Mesothelial cell of epicardium (in vitro differentiated cells): ENCODE measurements at regions not wholly inside any gene's neighbourhood (a gene's known extent, or its start where the extent isn't known, plus 50 kb on each side); places are given as distances from the start of the nearest gene placed in this dataset.

Experiments used
- DNase-seq, 2 experiments: peaks; one replicate each; pipeline ENCODE4 v3.0.0; 2021; ENCODE audit warnings: low spot score in 2 of 2; ENCODE audit not compliant: unreplicated experiment in 2 of 2
- H3K27ac Mint-ChIP-seq: 2 replicates; pipeline ENCODE4 v1.8.0; 2021; ENCODE audit warnings: mixed read lengths
- H3K27me3 Mint-ChIP-seq: 2 replicates; pipeline ENCODE4 v1.8.0; 2021; ENCODE audit warnings: low read depth, mixed read lengths
- H3K36me3 Mint-ChIP-seq: 2 replicates; pipeline ENCODE4 v1.8.0; 2021; ENCODE audit warnings: mixed read lengths
- H3K4me1 Mint-ChIP-seq: 2 replicates; pipeline ENCODE4 v1.8.0; 2021; ENCODE audit warnings: mixed read lengths
- H3K4me3 Mint-ChIP-seq: 2 replicates; pipeline ENCODE4 v1.8.0; 2021; ENCODE audit warnings: mild to moderate bottlenecking, moderate library complexity, mixed read lengths
- H3K9me3 Mint-ChIP-seq: 2 replicates; pipeline ENCODE4 v1.8.0; 2021; ENCODE audit warnings: mixed read lengths
- CTCF ChIP-seq: fragments of 200-600 bp; sonication (generic); IDR thresholded peaks from one replicate; pipeline ENCODE4 v1.5.0; 2021; ENCODE audit warnings: antibody characterized with exemption; ENCODE audit not compliant: unreplicated experiment

GRCh38 chr11:71150859-71151258, 101.5 kb downstream of the SHANK2 start:
- DNase-seq = no peak
- Mint-ChIP-seq H3K9me3 (no peaks in the 10 kb centered on the region), H3K4me3 (no peak overlapping the region), H3K27ac (no peak overlapping the region), H3K27me3 (peaks cover 18% of the 10 kb centered on the region), H3K4me1 (peaks cover 12% of the 10 kb centered on the region), H3K36me3 (no peaks in the 10 kb centered on the region)
- no peak for TF ChIP-seq CTCF

GRCh38 chr11:71148716-71149115, 103.7 kb downstream of the SHANK2 start:
- H3K4me3 Mint-ChIP-seq = no peak overlapping the region
- no peaks in the 10 kb centered on the region for H3K9me3 Mint-ChIP-seq
- no peaks in the 10 kb centered on the region for H3K36me3 Mint-ChIP-seq
- H3K27me3 Mint-ChIP-seq = peaks cover 16% of the 10 kb centered on the region
- no peak overlapping the region for H3K27ac Mint-ChIP-seq
- no peak for DNase-seq
- H3K4me1 Mint-ChIP-seq = peaks cover 12% of the 10 kb centered on the region
- no peak for TF ChIP-seq CTCF

GRCh38 chr11:71147331-71147730, 105.0 kb downstream of the SHANK2 start:
- Mint-ChIP-seq H3K4me3 (no peak overlapping the region), H3K27ac (no peak overlapping the region), H3K9me3 (no peaks in the 10 kb centered on the region), H3K27me3 (peaks cover 10% of the 10 kb centered on the region), H3K36me3 (no peaks in the 10 kb centered on the region), H3K4me1 (peaks cover 1% of the 10 kb centered on the region)
- no peak for DNase-seq
- no peak for TF ChIP-seq CTCF

GRCh38 chr11:71146846-71147245, 105.5 kb downstream of the SHANK2 start:
- H3K27ac Mint-ChIP-seq = no peak overlapping the region
- no peak overlapping the region for H3K4me3 Mint-ChIP-seq
- H3K27me3 Mint-ChIP-seq = peaks cover 10% of the 10 kb centered on the region
- DNase-seq = no peak
- H3K4me1 Mint-ChIP-seq = no peaks in the 10 kb centered on the region
- no peaks in the 10 kb centered on the region for H3K36me3 Mint-ChIP-seq
- no peak for TF ChIP-seq CTCF
- H3K9me3 Mint-ChIP-seq = no peaks in the 10 kb centered on the region

GRCh38 chr11:71145988-71146824, 106.2 kb downstream of the SHANK2 start:
- TF ChIP-seq CTCF = no peak
- Mint-ChIP-seq H3K4me1 (no peaks in the 10 kb centered on the region), H3K27me3 (peaks cover 10% of the 10 kb centered on the region), H3K27ac (no peak overlapping the region), H3K9me3 (no peaks in the 10 kb centered on the region), H3K4me3 (no peak overlapping the region), H3K36me3 (no peaks in the 10 kb centered on the region)
- DNase-seq = no peak

GRCh38 chr11:71145368-71145767, 107.0 kb downstream of the SHANK2 start:
- Mint-ChIP-seq H3K9me3 (no peaks in the 10 kb centered on the region), H3K36me3 (no peaks in the 10 kb centered on the region), H3K27ac (no peak overlapping the region), H3K27me3 (peaks cover 10% of the 10 kb centered on the region), H3K4me3 (no peak overlapping the region), H3K4me1 (no peaks in the 10 kb centered on the region)
- no peak for TF ChIP-seq CTCF
- DNase-seq = no peak
